ENCODE measurements at regions not wholly inside any gene's neighbourhood (a gene's known extent, or its start where the extent isn't known, plus 50 kb on each side); places are given as distances from the start of the nearest gene placed in this dataset.

DNA sequence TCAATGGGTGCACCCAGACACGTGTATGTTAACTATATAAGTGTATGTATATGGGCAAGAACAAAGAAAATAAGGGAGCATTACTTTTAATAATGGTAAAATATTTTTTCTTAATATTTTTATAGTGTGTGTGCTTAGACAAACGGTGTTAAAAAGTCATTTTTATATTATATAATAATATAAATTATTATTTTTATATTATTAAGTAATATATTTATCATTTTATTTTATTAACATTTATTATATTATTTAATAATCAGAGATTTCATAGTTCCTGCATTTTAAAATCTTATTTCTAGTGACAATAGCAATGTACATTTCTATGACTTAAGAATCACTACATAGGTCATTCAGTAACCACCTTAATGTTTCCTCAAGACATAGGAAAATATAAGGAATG, 184.4 kb downstream of the SLITRK5 start:
- H3K27ac ChIP-seq (ENCODE audit: low read depth in 2 of 2, low read length in 1 of 2), result no peak overlapping the region
- no peaks in the 10 kb centered on the region for H3K36me3 ChIP-seq (ENCODE audit: control insufficient read depth in 2 of 2, insufficient read depth in 2 of 2, low read length in 1 of 2)
- H3K9me3 ChIP-seq (ENCODE audit: control insufficient read depth in 2 of 2, insufficient read depth in 1 of 2, low read depth in 1 of 2, low read length in 1 of 2), result no peaks in the 10 kb centered on the region
- no peaks in the 10 kb centered on the region for H3K4me1 ChIP-seq (ENCODE audit: control insufficient read depth in 2 of 2, insufficient read depth in 2 of 2, low read length in 1 of 2)
- H3K4me3 ChIP-seq (ENCODE audit: low read depth in 1 of 2, low read length in 2 of 2), result no peak overlapping the region
- H3K27me3 ChIP-seq (ENCODE audit: control insufficient read depth in 1 of 2, insufficient read depth in 2 of 2, low read length in 2 of 2), result no peaks in the 10 kb centered on the region
- WGBS, 2 donors, result 47 to 57% methylated on average over 2 of the region's 2 CpGs

DNA sequence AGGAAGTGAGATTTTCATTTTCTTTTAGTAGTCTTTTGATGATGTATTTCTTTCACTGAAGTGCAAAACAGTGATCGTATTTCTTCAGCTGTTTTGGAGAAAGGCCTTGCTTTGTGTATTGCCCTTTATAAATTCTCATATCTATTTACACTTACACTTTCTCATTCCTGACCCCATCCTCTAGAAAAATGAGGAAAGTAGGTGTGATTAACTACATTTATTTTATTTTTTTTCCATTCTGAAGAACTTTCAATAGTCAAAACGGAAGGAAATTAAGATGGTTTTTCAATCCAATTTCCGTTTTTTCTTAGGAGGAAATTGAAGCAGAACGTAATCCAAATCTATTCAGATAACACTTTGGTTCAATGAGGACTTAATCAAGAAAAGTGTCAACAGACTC, 188.1 kb downstream of the SLITRK5 start:
- H3K9me3 ChIP-seq (ENCODE audit: control insufficient read depth in 2 of 2, insufficient read depth in 1 of 2, low read depth in 1 of 2, low read length in 1 of 2), result no peaks in the 10 kb centered on the region
- H3K4me3 ChIP-seq (ENCODE audit: low read depth in 1 of 2, low read length in 2 of 2), result no peak overlapping the region
- H3K27me3 ChIP-seq (ENCODE audit: control insufficient read depth in 1 of 2, insufficient read depth in 2 of 2, low read length in 2 of 2), result no peaks in the 10 kb centered on the region
- no peaks in the 10 kb centered on the region for H3K4me1 ChIP-seq (ENCODE audit: control insufficient read depth in 2 of 2, insufficient read depth in 2 of 2, low read length in 1 of 2)
- no peak overlapping the region for H3K27ac ChIP-seq (ENCODE audit: low read depth in 2 of 2, low read length in 1 of 2)
- WGBS, 2 donors, result 86 to 89% methylated on average over 4 of the region's 4 CpGs
- H3K36me3 ChIP-seq (ENCODE audit: control insufficient read depth in 2 of 2, insufficient read depth in 2 of 2, low read length in 1 of 2), result no peaks in the 10 kb centered on the region

DNA sequence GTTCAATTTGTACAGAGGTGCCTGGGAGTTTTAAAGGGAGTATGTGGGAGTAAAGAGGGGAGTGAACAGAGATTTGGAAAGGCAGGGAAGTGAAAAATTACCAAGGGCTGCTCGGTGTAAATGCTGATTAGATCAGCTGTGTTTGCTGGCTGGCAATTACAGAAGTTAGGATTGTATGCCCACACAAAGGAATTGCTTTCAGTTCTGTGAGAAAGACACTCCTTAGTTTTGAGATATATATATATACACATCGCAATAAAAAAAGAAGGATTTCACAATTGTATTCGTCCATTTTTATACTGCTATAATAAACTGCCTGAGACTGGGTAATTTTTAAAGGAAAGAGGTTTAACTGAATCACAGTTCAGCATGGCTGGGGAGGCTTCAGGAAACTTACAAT, 196.3 kb downstream of the SLITRK5 start:
- H3K9me3 ChIP-seq (ENCODE audit: control insufficient read depth in 2 of 2, insufficient read depth in 1 of 2, low read depth in 1 of 2, low read length in 1 of 2), result no peaks in the 10 kb centered on the region
- 64 to 66% methylated on average over 3 of the region's 3 CpGs for WGBS, 2 donors
- no peak overlapping the region for H3K27ac ChIP-seq (ENCODE audit: low read depth in 2 of 2, low read length in 1 of 2)
- H3K4me1 ChIP-seq (ENCODE audit: control insufficient read depth in 2 of 2, insufficient read depth in 2 of 2, low read length in 1 of 2), result no peaks in the 10 kb centered on the region
- H3K36me3 ChIP-seq (ENCODE audit: control insufficient read depth in 2 of 2, insufficient read depth in 2 of 2, low read length in 1 of 2), result no peaks in the 10 kb centered on the region
- no peak overlapping the region for H3K4me3 ChIP-seq (ENCODE audit: low read depth in 1 of 2, low read length in 2 of 2)
- H3K27me3 ChIP-seq (ENCODE audit: control insufficient read depth in 1 of 2, insufficient read depth in 2 of 2, low read length in 2 of 2), result no peaks in the 10 kb centered on the region

DNA sequence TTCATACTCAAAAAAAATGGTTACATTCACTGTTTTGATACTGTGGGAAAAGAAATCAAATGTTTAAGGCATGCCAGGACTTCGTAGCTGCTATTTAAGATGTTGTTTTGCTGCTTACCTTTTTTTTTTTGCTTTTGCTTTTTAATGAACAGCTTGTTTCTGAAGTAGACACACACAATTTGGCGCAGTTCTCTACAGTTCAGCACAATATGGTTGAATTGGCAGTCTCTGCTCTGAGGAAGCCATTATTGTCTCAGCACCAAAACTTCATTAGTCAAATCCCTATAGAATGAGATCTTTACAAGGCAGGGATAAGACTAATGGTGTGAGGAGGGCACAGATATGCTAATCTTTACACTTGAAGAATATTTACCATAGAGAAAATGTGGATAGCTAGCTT, 197.6 kb downstream of the SLITRK5 start:
- Histone ChIP-seq H3K9me3 (ENCODE audit: control insufficient read depth in 2 of 2, insufficient read depth in 1 of 2, low read depth in 1 of 2, low read length in 1 of 2) (no peaks in the 10 kb centered on the region), H3K4me1 (ENCODE audit: control insufficient read depth in 2 of 2, insufficient read depth in 2 of 2, low read length in 1 of 2) (no peaks in the 10 kb centered on the region), H3K27me3 (ENCODE audit: control insufficient read depth in 1 of 2, insufficient read depth in 2 of 2, low read length in 2 of 2) (no peaks in the 10 kb centered on the region), H3K36me3 (ENCODE audit: control insufficient read depth in 2 of 2, insufficient read depth in 2 of 2, low read length in 1 of 2) (no peaks in the 10 kb centered on the region), H3K27ac (ENCODE audit: low read depth in 2 of 2, low read length in 1 of 2) (no peak overlapping the region), H3K4me3 (ENCODE audit: low read depth in 1 of 2, low read length in 2 of 2) (no peak overlapping the region)
- 77 to 78% methylated on average over 2 of the region's 2 CpGs for WGBS, 2 donors

DNA sequence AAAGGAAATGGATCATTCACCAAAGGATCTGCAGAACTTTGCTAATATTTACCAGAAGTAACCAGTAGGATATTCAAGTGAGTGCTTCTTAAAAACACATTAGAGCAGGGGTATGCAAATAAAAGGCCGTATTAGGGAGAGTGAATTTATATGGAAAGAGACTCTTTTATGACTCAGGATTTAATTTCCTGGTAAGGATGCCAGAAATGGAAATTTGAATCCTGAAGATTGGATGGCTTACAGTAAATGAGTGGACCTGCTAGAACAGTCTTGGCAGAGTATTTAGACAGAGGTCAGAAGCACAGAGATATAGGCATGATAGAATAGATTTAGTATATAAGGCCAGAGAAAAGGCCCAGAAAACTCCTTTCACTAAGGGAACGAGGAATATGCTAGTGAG, 201.6 kb downstream of the SLITRK5 start:
- H3K27ac ChIP-seq (ENCODE audit: low read depth in 2 of 2, low read length in 1 of 2), result no peak overlapping the region
- no peaks in the 10 kb centered on the region for H3K9me3 ChIP-seq (ENCODE audit: control insufficient read depth in 2 of 2, insufficient read depth in 1 of 2, low read depth in 1 of 2, low read length in 1 of 2)
- no peaks in the 10 kb centered on the region for H3K27me3 ChIP-seq (ENCODE audit: control insufficient read depth in 1 of 2, insufficient read depth in 2 of 2, low read length in 2 of 2)
- H3K36me3 ChIP-seq (ENCODE audit: control insufficient read depth in 2 of 2, insufficient read depth in 2 of 2, low read length in 1 of 2), result no peaks in the 10 kb centered on the region
- H3K4me3 ChIP-seq (ENCODE audit: low read depth in 1 of 2, low read length in 2 of 2), result no peak overlapping the region
- WGBS, 2 donors, result 59 to 71% methylated on average over 2 of the region's 2 CpGs
- no peaks in the 10 kb centered on the region for H3K4me1 ChIP-seq (ENCODE audit: control insufficient read depth in 2 of 2, insufficient read depth in 2 of 2, low read length in 1 of 2)

DNA sequence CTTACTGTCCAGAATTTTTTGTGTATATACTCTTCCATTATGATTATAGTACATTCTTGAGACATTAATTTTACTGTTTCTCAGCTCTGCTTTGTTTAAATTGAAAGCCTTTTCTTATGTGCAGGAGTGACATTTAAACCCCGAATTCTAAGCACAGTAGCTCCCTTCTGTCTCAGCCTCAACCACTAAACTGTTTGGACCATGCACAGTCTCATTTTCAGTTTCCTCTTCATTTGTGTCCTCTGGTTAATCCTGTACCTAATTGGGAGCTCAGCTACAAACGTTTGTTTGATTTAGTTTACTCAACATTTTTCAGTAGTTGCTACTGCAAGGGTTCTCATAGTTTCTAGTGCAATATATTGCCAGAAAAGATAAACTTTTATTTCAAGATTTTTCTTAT, 206.3 kb downstream of the SLITRK5 start:
- Histone ChIP-seq H3K9me3 (ENCODE audit: control insufficient read depth in 2 of 2, insufficient read depth in 1 of 2, low read depth in 1 of 2, low read length in 1 of 2) (no peaks in the 10 kb centered on the region), H3K4me1 (ENCODE audit: control insufficient read depth in 2 of 2, insufficient read depth in 2 of 2, low read length in 1 of 2) (no peaks in the 10 kb centered on the region), H3K4me3 (ENCODE audit: low read depth in 1 of 2, low read length in 2 of 2) (no peak overlapping the region), H3K36me3 (ENCODE audit: control insufficient read depth in 2 of 2, insufficient read depth in 2 of 2, low read length in 1 of 2) (no peaks in the 10 kb centered on the region), H3K27me3 (ENCODE audit: control insufficient read depth in 1 of 2, insufficient read depth in 2 of 2, low read length in 2 of 2) (no peaks in the 10 kb centered on the region), H3K27ac (ENCODE audit: low read depth in 2 of 2, low read length in 1 of 2) (no peak overlapping the region)
- WGBS, 2 donors, result 43 to 44% methylated on average over 2 of the region's 2 CpGs

DNA sequence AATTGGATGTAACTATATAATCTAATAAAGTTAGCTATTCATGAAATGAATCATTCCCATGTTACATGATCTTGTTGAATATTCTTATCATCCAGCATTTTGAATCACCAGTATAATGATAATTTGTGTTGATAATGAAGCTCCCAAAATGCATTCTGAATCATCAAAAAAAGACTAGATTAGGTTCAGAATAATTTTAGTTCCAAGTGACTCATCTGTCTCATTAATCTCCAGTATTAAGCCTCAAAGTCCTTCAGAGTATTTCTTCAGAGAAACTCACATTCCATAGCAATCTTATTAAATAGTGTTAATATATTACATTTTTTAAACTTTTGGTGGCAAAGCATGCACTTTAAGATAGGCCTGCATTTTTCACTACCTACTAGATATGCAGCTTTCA, 207.5 kb downstream of the SLITRK5 start:
- Histone ChIP-seq H3K4me1 (ENCODE audit: control insufficient read depth in 2 of 2, insufficient read depth in 2 of 2, low read length in 1 of 2) (no peaks in the 10 kb centered on the region), H3K27me3 (ENCODE audit: control insufficient read depth in 1 of 2, insufficient read depth in 2 of 2, low read length in 2 of 2) (no peaks in the 10 kb centered on the region), H3K27ac (ENCODE audit: low read depth in 2 of 2, low read length in 1 of 2) (no peak overlapping the region), H3K9me3 (ENCODE audit: control insufficient read depth in 2 of 2, insufficient read depth in 1 of 2, low read depth in 1 of 2, low read length in 1 of 2) (no peaks in the 10 kb centered on the region), H3K4me3 (ENCODE audit: low read depth in 1 of 2, low read length in 2 of 2) (no peak overlapping the region), H3K36me3 (ENCODE audit: control insufficient read depth in 2 of 2, insufficient read depth in 2 of 2, low read length in 1 of 2) (no peaks in the 10 kb centered on the region)

DNA sequence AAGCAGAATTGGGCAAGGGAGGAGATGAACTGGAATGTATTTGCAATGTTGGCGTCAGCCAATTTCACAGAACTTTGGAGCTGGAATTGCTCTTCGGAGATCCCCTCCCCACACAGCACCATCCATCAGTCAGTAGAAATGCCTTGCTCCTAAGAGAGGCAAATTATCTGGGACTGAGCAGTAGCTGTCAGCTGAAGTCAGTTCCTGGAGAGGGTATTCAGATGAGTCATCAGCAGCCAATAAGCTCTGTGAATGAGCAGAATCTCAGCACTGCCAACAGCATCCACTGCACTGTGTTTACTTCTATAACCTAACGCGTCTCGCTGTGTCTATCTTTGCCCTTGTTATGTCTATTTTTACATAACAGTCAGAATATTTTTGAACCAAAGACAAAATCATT, 213.7 kb downstream of the SLITRK5 start:
- Histone ChIP-seq H3K4me1 (ENCODE audit: control insufficient read depth in 2 of 2, insufficient read depth in 2 of 2, low read length in 1 of 2) (no peaks in the 10 kb centered on the region), H3K27me3 (ENCODE audit: control insufficient read depth in 1 of 2, insufficient read depth in 2 of 2, low read length in 2 of 2) (no peaks in the 10 kb centered on the region), H3K36me3 (ENCODE audit: control insufficient read depth in 2 of 2, insufficient read depth in 2 of 2, low read length in 1 of 2) (no peaks in the 10 kb centered on the region), H3K27ac (ENCODE audit: low read depth in 2 of 2, low read length in 1 of 2) (no peak overlapping the region), H3K4me3 (ENCODE audit: low read depth in 1 of 2, low read length in 2 of 2) (no peak overlapping the region), H3K9me3 (ENCODE audit: control insufficient read depth in 2 of 2, insufficient read depth in 1 of 2, low read depth in 1 of 2, low read length in 1 of 2) (no peaks in the 10 kb centered on the region)
- 50 to 60% methylated on average over 5 of the region's 5 CpGs for WGBS, 2 donors

DNA sequence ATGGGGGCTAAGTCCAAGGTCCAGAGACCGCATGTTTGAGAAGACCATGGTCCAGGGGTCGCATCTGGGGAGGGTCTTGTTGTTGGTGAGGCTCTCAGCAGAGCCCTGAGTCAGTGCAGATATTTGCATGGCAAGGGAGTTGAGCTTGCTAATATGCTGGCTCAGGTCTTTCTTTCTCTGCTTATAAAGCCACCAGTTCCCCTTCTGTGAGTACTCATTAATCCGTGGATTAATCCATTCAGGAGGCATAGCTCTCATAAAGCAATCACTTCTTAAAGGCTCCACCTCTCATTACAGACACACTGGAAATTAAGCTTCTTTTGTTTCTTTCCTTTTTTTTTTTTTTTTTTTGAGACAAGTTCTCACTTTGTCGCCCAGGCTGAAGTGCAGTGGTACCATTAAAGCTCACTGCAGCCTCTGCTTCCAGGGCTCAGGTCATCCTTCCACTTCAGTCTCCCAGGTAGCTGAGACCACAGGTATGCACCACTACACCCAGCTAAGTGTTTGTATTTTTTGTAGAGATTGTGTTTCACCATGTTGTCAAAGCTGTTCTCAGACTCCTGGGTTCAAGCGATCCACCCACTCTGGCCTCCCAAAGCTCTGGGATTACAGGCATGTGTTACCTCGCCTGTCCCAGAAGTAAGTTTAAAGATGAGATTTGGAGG, 216.4 kb downstream of the SLITRK5 start:
- peaks cover 0 to 2% of the 10 kb centered on the region in 2 donors for H3K9me3 ChIP-seq (ENCODE audit: control insufficient read depth in 2 of 2, insufficient read depth in 1 of 2, low read depth in 1 of 2, low read length in 1 of 2)
- no peak overlapping the region for H3K4me3 ChIP-seq (ENCODE audit: low read depth in 1 of 2, low read length in 2 of 2)
- H3K4me1 ChIP-seq (ENCODE audit: control insufficient read depth in 2 of 2, insufficient read depth in 2 of 2, low read length in 1 of 2), result no peaks in the 10 kb centered on the region
- WGBS, 2 donors, result 80 to 87% methylated on average over 6 of the region's 6 CpGs
- no peak overlapping the region for H3K27ac ChIP-seq (ENCODE audit: low read depth in 2 of 2, low read length in 1 of 2)
- no peaks in the 10 kb centered on the region for H3K27me3 ChIP-seq (ENCODE audit: control insufficient read depth in 1 of 2, insufficient read depth in 2 of 2, low read length in 2 of 2)
- no peaks in the 10 kb centered on the region for H3K36me3 ChIP-seq (ENCODE audit: control insufficient read depth in 2 of 2, insufficient read depth in 2 of 2, low read length in 1 of 2)

DNA sequence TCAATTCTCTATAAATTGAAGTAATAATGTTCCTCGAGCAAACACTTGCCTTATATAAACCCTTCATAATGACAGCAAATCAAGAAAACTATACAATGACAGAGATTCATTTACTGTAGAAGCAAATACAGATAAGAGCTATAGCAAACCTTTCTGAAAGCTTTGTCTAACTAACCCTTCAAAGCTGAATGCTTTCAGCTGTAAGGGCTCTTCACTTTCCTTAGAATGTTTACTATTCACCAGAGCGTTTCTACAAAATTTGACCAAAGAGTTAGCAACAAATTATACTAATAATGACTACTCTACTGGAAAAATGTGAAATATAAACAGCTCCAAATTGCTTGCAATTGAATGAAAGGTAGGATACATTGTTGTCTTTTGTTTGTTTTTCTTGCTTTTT, 218.1 kb downstream of the SLITRK5 start:
- Histone ChIP-seq H3K36me3 (ENCODE audit: control insufficient read depth in 2 of 2, insufficient read depth in 2 of 2, low read length in 1 of 2) (no peaks in the 10 kb centered on the region), H3K27me3 (ENCODE audit: control insufficient read depth in 1 of 2, insufficient read depth in 2 of 2, low read length in 2 of 2) (no peaks in the 10 kb centered on the region), H3K27ac (ENCODE audit: low read depth in 2 of 2, low read length in 1 of 2) (no peak overlapping the region), H3K4me1 (ENCODE audit: control insufficient read depth in 2 of 2, insufficient read depth in 2 of 2, low read length in 1 of 2) (no peaks in the 10 kb centered on the region), H3K9me3 (ENCODE audit: control insufficient read depth in 2 of 2, insufficient read depth in 1 of 2, low read depth in 1 of 2, low read length in 1 of 2) (peaks cover 0 to 2% of the 10 kb centered on the region in 2 donors), H3K4me3 (ENCODE audit: low read depth in 1 of 2, low read length in 2 of 2) (no peak overlapping the region)
- 19 to 32% methylated on average over 2 of the region's 2 CpGs for WGBS, 2 donors

All from esophagus (tissue), 2 donors.